Panc1 (cell line): ENCODE measurements at regions not wholly inside any gene's neighbourhood (a gene's known extent, or its start where the extent isn't known, plus 50 kb on each side); places are given as distances from the start of the nearest gene placed in this dataset.

ENCODE experiments used
- CTCF ChIP-seq: fragments of 450-650 bp; IDR thresholded peaks from 2 replicates; pipeline ENCODE4 v1.5.1; 2017; ENCODE audit warnings: mild to moderate bottlenecking
- POLR2AphosphoS5 ChIP-seq: IDR thresholded peaks from 2 replicates; pipeline ENCODE4 v1.6.1; 2012; ENCODE audit warnings: mild to moderate bottlenecking, low read depth, low read length, moderate library complexity
- SIN3A ChIP-seq: IDR thresholded peaks from 2 replicates; pipeline ENCODE4 v1.6.1; 2012; ENCODE audit warnings: low read depth, mild to moderate bottlenecking, low read length, moderate library complexity, borderline replicate concordance; ENCODE audit not compliant: insufficient read depth

- TF ChIP-seq CTCF (no peak), POLR2AphosphoS5 (no peak), SIN3A (no peak)
Measured at GRCh38 chr10:11683529-11684320, 58.5 kb upstream of the ECHDC3 start.
